HCT116 (cell line): ENCODE measurements at regions not wholly inside any gene's neighbourhood (a gene's known extent, or its start where the extent isn't known, plus 50 kb on each side); places are given as distances from the start of the nearest gene placed in this dataset.

Source experiments
- ATAC-seq: fragments of 200-7000 bp; cut with Tn5 transposase; 2 replicates; pipeline ENCODE4 v1.9.1; 2020; ENCODE audit warnings: mild to moderate bottlenecking, moderate library complexity
- BruUV-seq: library from RNA; stranded (reverse); fragments of 400-500 nt; replicated peaks from 2 replicates; lab custom pipeline; 2021; lab: Mats Ljungman, UMichigan
- CTCF ChIA-PET: fragments of 300-600 bp; sonication (Branson Sonifier 250); formaldehyde crosslinking; loops from one replicate; lab custom pipeline; 2021; ENCODE audit warnings: antibody characterized with exemption; lab: Charles Lee
- POLR2A ChIA-PET: fragments of 300-600, 350-600 bp; sonication (Branson Sonifier 250); formaldehyde crosslinking; loops from one replicate; lab custom pipeline; 2021; ENCODE audit warnings: antibody characterized with exemption; lab: Charles Lee
- RAD21 ChIA-PET, 2 experiments: fragments of 300-600 bp; sonication (Branson Sonifier 250); formaldehyde crosslinking; loops; one replicate each; lab custom pipeline; 2023; ENCODE audit warnings: low total read pairs in 2 of 2; ENCODE audit not compliant: uncharacterized antibody in 2 of 2, unreplicated experiment in 2 of 2, low non-redundant PET in 1 of 2; lab: Charles Lee
- DNase-seq: peaks from one replicate; pipeline ENCODE4 v3.0.0-alpha.2; 2010; ENCODE audit warnings: low read depth, low spot score
- H2AFZ ChIP-seq: fragments of 200-600 bp; shearing (Covaris generic), sonication (generic); 2 replicates; pipeline ENCODE4 v1.6.1; 2017; ENCODE audit warnings: low read depth, mixed run types, mixed read lengths, antibody characterized with exemption, low read length; ENCODE audit not compliant: poor library complexity, severe bottlenecking
- H3K27ac ChIP-seq: 2 replicates; pipeline ENCODE4 v1.5.1; 2012; ENCODE audit warnings: low read depth, low read length
- H3K27me3 ChIP-seq: fragments of 200-600 bp; sonication (generic); 2 replicates; pipeline ENCODE4 v1.6.1; 2016; ENCODE audit warnings: mixed run types, low read length, mixed read lengths; ENCODE audit not compliant: insufficient read depth
- H3K36me3 ChIP-seq, 2 experiments: fragments of 200-500 bp in 1 of 2; fragments of 200-600 bp in 1 of 2; sonication (Bioruptor generic) in 1 of 2; sonication (generic) in 1 of 2; 2 replicates each; pipeline versions ENCODE4 v1.5.1 to v1.6.1; 2014 to 2016; ENCODE audit warnings: low read length in 2 of 2, inconsistent platforms in 1 of 2, mixed read lengths in 1 of 2, mixed run types in 1 of 2; ENCODE audit not compliant: insufficient read depth in 2 of 2, control insufficient read depth in 1 of 2
- H3K4me1 ChIP-seq, 2 experiments: fragments of 200-600 bp in 1 of 2; sonication (generic) in 1 of 2; 2 replicates each; pipeline versions ENCODE4 v1.5.1 to v1.6.1; 2012 to 2017; ENCODE audit warnings: low read length in 2 of 2, inconsistent platforms in 1 of 2, mild to moderate bottlenecking in 1 of 2, mixed read lengths in 1 of 2, mixed run types in 1 of 2, moderate library complexity in 1 of 2; ENCODE audit not compliant: insufficient read depth in 2 of 2, control insufficient read depth in 1 of 2
- H3K4me2 ChIP-seq: fragments of 200-600 bp; sonication (generic); 2 replicates; pipeline ENCODE4 v1.6.1; 2017; ENCODE audit warnings: mixed run types, low read length, mixed read lengths
- H3K4me3 ChIP-seq, 2 experiments: fragments of 200-600 bp in 1 of 2; sonication (generic) in 1 of 2; replicated peaks in 1 of 2; 2 replicates each; pipeline ENCODE4 v1.5.1; 2011 to 2016; ENCODE audit warnings: low read length in 2 of 2, control low read depth in 1 of 2, low read depth in 1 of 2, mild to moderate bottlenecking in 1 of 2, mixed read lengths in 1 of 2, mixed run types in 1 of 2
- H3K79me2 ChIP-seq: fragments of 200-600 bp; sonication (generic); 2 replicates; pipeline ENCODE4 v1.6.1; 2017; ENCODE audit warnings: mild to moderate bottlenecking, mixed run types, low read length, moderate library complexity, mixed read lengths; ENCODE audit not compliant: insufficient read depth
- H3K9ac ChIP-seq: fragments of 200-600 bp; sonication (generic); 2 replicates; pipeline ENCODE4 v1.6.1; 2016; ENCODE audit warnings: low read length, mixed read lengths
- H3K9me2 ChIP-seq: fragments of 200-600 bp; sonication (generic), shearing (Covaris generic); 2 replicates; pipeline ENCODE4 v1.6.1; 2017; ENCODE audit warnings: mixed run types, mild to moderate bottlenecking, moderate library complexity; ENCODE audit not compliant: insufficient read depth
- H3K9me3 ChIP-seq, 2 experiments: fragments of 200-500 bp in 1 of 2; fragments of 200-600 bp in 1 of 2; sonication (Bioruptor generic) in 1 of 2; sonication (generic) in 1 of 2; 2 replicates each; pipeline ENCODE4 v1.6.1; 2014 to 2017; ENCODE audit warnings: low read length in 2 of 2, mixed read lengths in 2 of 2, inconsistent platforms in 1 of 2, low read depth in 1 of 2, mild to moderate bottlenecking in 1 of 2, mixed run types in 1 of 2, moderate library complexity in 1 of 2; ENCODE audit not compliant: control insufficient read depth in 1 of 2, insufficient read depth in 1 of 2
- H4K20me1 ChIP-seq: fragments of 200-600 bp; sonication (generic), shearing (Covaris generic); 2 replicates; pipeline ENCODE4 v1.6.1; 2017; ENCODE audit warnings: mixed run types, mild to moderate bottlenecking, moderate library complexity; ENCODE audit not compliant: insufficient read depth
- CBX3 ChIP-seq: IDR thresholded peaks from 2 replicates; pipeline ENCODE4 v1.6.1; 2012; ENCODE audit warnings: low read depth
- EGR1 ChIP-seq: IDR thresholded peaks from 2 replicates; pipeline ENCODE4 v1.6.1; 2012; ENCODE audit warnings: low read depth
- EZH2 ChIP-seq: fragments of 200-600 bp; sonication (generic); IDR thresholded peaks from 2 replicates; pipeline ENCODE4 v1.6.1; 2017; ENCODE audit warnings: antibody characterized with exemption, mixed run types
- EZH2phosphoT487 ChIP-seq: fragments of 200-600 bp; IDR thresholded peaks from 2 replicates; pipeline ENCODE4 v1.6.1; 2018; ENCODE audit warnings: antibody characterized with exemption, borderline replicate concordance
- FOSL1 ChIP-seq: IDR thresholded peaks from 2 replicates; pipeline ENCODE4 v1.6.1; 2012; ENCODE audit warnings: low read depth
- JUND ChIP-seq: IDR thresholded peaks from 2 replicates; pipeline ENCODE4 v1.6.1; 2012
- POLR2A ChIP-seq: IDR thresholded peaks from 2 replicates; pipeline ENCODE4 v1.7.0; 2011; ENCODE audit warnings: borderline replicate concordance; ENCODE audit not compliant: insufficient read depth, insufficient read length; ENCODE audit errors: extremely low read depth
- POLR2AphosphoS5 ChIP-seq: IDR thresholded peaks from 2 replicates; pipeline ENCODE4 v1.6.1; 2011; ENCODE audit warnings: mild to moderate bottlenecking, low read depth, low read length, moderate library complexity
- SIN3A ChIP-seq: IDR thresholded peaks from 2 replicates; pipeline ENCODE4 v1.6.1; 2012; ENCODE audit warnings: low read depth
- SP1 ChIP-seq: IDR thresholded peaks from 2 replicates; pipeline ENCODE4 v1.6.1; 2012; ENCODE audit warnings: low read depth
- SRF ChIP-seq: IDR thresholded peaks from 2 replicates; pipeline ENCODE4 v1.6.1; 2012; ENCODE audit warnings: low read depth
- TCF7L2 ChIP-seq: IDR thresholded peaks from 2 replicates; pipeline ENCODE4 v1.7.0; 2011; ENCODE audit warnings: borderline replicate concordance, inconsistent platforms; ENCODE audit not compliant: insufficient read depth, insufficient read length; ENCODE audit errors: extremely low read depth
- YY1 ChIP-seq: IDR thresholded peaks from 2 replicates; pipeline ENCODE4 v1.6.1; 2011; ENCODE audit warnings: low read length, low read depth, moderate library complexity, mild to moderate bottlenecking; ENCODE audit not compliant: insufficient replicate concordance; ENCODE audit errors: extremely low read depth
- ZNF274 ChIP-seq: fragments of 200-500 bp; sonication (Bioruptor generic); IDR thresholded peaks from 2 replicates; pipeline ENCODE4 v1.6.1; 2014; ENCODE audit warnings: mild to moderate bottlenecking, low read depth, low read length, inconsistent platforms
- intact Hi-C: fragments of 100-400 bp; cut with micrococcal nuclease; formaldehyde crosslinking; loops from 2 replicates; pipeline ENCODE4 v1.10.0; 2022
- TF ChIP-seq, protein P1 (sequence below): IDR thresholded peaks from 2 replicates; pipeline ENCODE4 v1.6.1; 2012
- TF ChIP-seq, protein P2 (sequence below): IDR thresholded peaks from 2 replicates; pipeline ENCODE4 v1.6.1; 2012; ENCODE audit warnings: low read depth
- TF ChIP-seq, protein P3 (sequence below), 3 experiments: fragments of 200-600 bp in 1 of 3; sonication (generic) in 1 of 3; IDR thresholded peaks in 2 of 3; conservative IDR thresholded peaks in 1 of 3; 2 replicates each; pipeline ENCODE4 v1.5.1; 2012 to 2017; ENCODE audit warnings: low read depth in 2 of 3, low read length in 2 of 3, antibody characterized with exemption in 1 of 3, borderline replicate concordance in 1 of 3, control low read depth in 1 of 3, mild to moderate bottlenecking in 1 of 3, mixed read lengths in 1 of 3, mixed run types in 1 of 3, moderate library complexity in 1 of 3; ENCODE audit not compliant: insufficient read depth in 1 of 3
- TF ChIP-seq, protein P4 (sequence below): IDR thresholded peaks from 2 replicates; pipeline ENCODE4 v1.6.1; 2011; ENCODE audit warnings: mild to moderate bottlenecking, low read length, moderate library complexity; ENCODE audit not compliant: insufficient replicate concordance; ENCODE audit errors: extremely low read depth
- TF ChIP-seq, protein P5 (sequence below): IDR thresholded peaks from 2 replicates; pipeline ENCODE4 v1.6.1; 2012

DNA sequence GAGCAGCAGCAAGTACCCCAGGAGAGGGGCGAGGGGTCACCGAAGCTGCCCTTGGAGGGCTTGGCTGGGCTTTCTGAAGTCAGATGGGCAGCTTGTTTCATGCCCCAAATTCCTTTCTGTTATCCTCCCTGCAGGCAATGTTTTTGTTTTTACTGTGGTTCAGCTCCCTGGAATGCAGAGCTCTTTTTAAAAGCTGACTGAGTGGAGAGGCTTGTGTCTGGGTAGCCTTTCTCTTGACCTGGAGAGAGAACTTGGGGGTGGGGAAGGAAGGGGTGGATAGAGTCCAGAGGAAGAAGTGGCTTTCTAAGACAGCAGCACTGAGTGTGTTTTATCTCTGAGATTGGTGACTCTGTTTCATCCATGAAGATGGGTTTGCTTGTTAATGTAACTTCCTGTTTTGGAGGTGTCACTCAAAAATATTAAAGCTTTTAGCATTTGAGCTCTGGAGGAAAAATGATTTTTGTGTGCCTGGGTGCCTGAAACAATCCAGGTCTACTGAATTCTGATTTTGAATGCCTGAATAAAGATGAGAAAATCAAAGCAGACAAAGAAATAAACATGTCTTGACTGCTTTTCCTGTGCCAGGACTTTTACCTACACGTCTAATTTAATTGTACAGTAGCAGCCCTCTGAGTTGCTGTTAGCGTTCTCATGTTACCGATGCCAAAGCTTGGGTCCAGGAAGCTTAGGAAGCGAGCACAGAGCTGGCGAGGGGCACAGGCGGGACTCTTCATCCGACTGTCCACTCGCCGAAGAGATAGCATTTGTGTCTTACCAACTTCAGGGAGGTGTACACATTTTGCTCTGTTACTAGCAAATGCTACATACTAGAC is 78.2 kb upstream of the EEF1E1 start:
- intact Hi-C loops = no loop called here
- H3K79me2 ChIP-seq = no peaks in the 10 kb centered on the region
- H3K4me3 ChIP-seq = no peak overlapping the region
- 0 out of 2 replicates have a peak, but pooled peaks cover 5% of the 10 kb centered on the region for H3K27me3 ChIP-seq
- H3K4me1 ChIP-seq = peaks cover 18 to 22% of the 10 kb centered on the region in 2 experiments
- DNase-seq (no peak), ATAC-seq (peak; percentile 88)
- ChIA-PET POLR2A (no interaction called here), RAD21 (no interaction called here), CTCF (no interaction called here)
- H4K20me1 ChIP-seq = no peaks in the 10 kb centered on the region
- peak overlapping the region; percentile 54 for H3K4me2 ChIP-seq
- H3K27ac ChIP-seq = no peak overlapping the region
- peak overlapping the region; percentile 1 for H2AFZ ChIP-seq
- no peak overlapping the region for H3K9ac ChIP-seq
- BruUV-seq = no TSS peak
- H3K9me3 ChIP-seq = no peaks in the 10 kb centered on the region
- H3K36me3 ChIP-seq = no peaks in the 10 kb centered on the region
- no peaks in the 10 kb centered on the region for H3K9me2 ChIP-seq
- TF ChIP-seq, protein P1, sequence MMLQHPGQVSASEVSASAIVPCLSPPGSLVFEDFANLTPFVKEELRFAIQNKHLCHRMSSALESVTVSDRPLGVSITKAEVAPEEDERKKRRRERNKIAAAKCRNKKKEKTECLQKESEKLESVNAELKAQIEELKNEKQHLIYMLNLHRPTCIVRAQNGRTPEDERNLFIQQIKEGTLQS = no peak
- TF ChIP-seq, protein P2, sequence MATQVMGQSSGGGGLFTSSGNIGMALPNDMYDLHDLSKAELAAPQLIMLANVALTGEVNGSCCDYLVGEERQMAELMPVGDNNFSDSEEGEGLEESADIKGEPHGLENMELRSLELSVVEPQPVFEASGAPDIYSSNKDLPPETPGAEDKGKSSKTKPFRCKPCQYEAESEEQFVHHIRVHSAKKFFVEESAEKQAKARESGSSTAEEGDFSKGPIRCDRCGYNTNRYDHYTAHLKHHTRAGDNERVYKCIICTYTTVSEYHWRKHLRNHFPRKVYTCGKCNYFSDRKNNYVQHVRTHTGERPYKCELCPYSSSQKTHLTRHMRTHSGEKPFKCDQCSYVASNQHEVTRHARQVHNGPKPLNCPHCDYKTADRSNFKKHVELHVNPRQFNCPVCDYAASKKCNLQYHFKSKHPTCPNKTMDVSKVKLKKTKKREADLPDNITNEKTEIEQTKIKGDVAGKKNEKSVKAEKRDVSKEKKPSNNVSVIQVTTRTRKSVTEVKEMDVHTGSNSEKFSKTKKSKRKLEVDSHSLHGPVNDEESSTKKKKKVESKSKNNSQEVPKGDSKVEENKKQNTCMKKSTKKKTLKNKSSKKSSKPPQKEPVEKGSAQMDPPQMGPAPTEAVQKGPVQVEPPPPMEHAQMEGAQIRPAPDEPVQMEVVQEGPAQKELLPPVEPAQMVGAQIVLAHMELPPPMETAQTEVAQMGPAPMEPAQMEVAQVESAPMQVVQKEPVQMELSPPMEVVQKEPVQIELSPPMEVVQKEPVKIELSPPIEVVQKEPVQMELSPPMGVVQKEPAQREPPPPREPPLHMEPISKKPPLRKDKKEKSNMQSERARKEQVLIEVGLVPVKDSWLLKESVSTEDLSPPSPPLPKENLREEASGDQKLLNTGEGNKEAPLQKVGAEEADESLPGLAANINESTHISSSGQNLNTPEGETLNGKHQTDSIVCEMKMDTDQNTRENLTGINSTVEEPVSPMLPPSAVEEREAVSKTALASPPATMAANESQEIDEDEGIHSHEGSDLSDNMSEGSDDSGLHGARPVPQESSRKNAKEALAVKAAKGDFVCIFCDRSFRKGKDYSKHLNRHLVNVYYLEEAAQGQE = no peak
- TF ChIP-seq, protein P3, sequence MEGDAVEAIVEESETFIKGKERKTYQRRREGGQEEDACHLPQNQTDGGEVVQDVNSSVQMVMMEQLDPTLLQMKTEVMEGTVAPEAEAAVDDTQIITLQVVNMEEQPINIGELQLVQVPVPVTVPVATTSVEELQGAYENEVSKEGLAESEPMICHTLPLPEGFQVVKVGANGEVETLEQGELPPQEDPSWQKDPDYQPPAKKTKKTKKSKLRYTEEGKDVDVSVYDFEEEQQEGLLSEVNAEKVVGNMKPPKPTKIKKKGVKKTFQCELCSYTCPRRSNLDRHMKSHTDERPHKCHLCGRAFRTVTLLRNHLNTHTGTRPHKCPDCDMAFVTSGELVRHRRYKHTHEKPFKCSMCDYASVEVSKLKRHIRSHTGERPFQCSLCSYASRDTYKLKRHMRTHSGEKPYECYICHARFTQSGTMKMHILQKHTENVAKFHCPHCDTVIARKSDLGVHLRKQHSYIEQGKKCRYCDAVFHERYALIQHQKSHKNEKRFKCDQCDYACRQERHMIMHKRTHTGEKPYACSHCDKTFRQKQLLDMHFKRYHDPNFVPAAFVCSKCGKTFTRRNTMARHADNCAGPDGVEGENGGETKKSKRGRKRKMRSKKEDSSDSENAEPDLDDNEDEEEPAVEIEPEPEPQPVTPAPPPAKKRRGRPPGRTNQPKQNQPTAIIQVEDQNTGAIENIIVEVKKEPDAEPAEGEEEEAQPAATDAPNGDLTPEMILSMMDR (IDR thresholded peaks at IDR 0.05 in 2 of 3, conservative IDR thresholded peaks at IDR 0.05 in 1 of 3; ENCODE audit: borderline replicate concordance in 1 of 3, insufficient read depth in 1 of 3, low read depth in 2 of 3, low read length in 2 of 3) = no peak
- TF ChIP-seq CBX3 = no peak
- TF ChIP-seq TCF7L2 = no peak
- TF ChIP-seq JUND = no peak
- no peak for TF ChIP-seq SRF
- no peak for TF ChIP-seq POLR2AphosphoS5
- TF ChIP-seq ZNF274 = no peak
- no peak for TF ChIP-seq SIN3A
- TF ChIP-seq, protein P4, sequence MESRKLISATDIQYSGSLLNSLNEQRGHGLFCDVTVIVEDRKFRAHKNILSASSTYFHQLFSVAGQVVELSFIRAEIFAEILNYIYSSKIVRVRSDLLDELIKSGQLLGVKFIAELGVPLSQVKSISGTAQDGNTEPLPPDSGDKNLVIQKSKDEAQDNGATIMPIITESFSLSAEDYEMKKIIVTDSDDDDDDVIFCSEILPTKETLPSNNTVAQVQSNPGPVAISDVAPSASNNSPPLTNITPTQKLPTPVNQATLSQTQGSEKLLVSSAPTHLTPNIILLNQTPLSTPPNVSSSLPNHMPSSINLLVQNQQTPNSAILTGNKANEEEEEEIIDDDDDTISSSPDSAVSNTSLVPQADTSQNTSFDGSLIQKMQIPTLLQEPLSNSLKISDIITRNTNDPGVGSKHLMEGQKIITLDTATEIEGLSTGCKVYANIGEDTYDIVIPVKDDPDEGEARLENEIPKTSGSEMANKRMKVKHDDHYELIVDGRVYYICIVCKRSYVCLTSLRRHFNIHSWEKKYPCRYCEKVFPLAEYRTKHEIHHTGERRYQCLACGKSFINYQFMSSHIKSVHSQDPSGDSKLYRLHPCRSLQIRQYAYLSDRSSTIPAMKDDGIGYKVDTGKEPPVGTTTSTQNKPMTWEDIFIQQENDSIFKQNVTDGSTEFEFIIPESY = no peak
- TF ChIP-seq EGR1 = no peak
- no peak for TF ChIP-seq EZH2phosphoT487
- no peak for TF ChIP-seq POLR2A
- TF ChIP-seq, protein P5, sequence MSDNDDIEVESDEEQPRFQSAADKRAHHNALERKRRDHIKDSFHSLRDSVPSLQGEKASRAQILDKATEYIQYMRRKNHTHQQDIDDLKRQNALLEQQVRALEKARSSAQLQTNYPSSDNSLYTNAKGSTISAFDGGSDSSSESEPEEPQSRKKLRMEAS = no peak
- TF ChIP-seq EZH2 = no peak
- TF ChIP-seq FOSL1 = no peak
- TF ChIP-seq SP1 = no peak
- no peak for TF ChIP-seq YY1
